Omental fat pad (tissue), 3 donors: ENCODE measurements at regions not wholly inside any gene's neighbourhood (a gene's known extent, or its start where the extent isn't known, plus 50 kb on each side); places are given as distances from the start of the nearest gene placed in this dataset.

ENCODE experiments used
- ATAC-seq: fragments of 150-250 bp; one replicate; pipeline ENCODE4 v1.9.1; 2016; ENCODE audit warnings: mild to moderate bottlenecking, moderate library complexity; ENCODE audit not compliant: low FRiP score
- DNase-seq: peaks from one replicate; pipeline ENCODE4 v3.0.0-alpha.2; 2019; ENCODE audit warnings: low spot score
- CTCF ChIP-seq, 3 donors: fragments of 450-650 bp; IDR thresholded peaks; one replicate each; pipeline ENCODE4 v1.5.1; 2016 to 2017; ENCODE audit warnings: antibody characterized with exemption in 3 of 3, mild to moderate bottlenecking in 3 of 3, moderate library complexity in 2 of 3

DNA sequence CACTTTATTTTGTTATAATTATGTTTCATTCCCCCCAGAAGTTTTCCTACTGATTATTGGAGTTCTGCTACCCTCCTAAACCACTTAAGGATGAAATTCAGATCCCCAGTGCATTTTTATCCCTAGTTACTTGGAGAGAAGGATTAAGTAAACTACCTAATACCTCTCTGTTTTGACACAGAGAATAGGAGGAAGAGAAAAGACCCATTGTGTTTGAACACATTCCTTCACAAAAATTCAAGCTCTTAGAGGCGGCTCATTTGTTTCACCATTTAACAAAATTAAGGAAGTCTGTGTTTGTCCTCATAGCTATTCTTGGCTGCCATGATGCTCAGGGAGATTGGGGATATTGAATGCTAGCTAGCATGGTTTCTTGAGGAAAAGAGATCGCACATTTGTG lies 492.6 kb downstream of the EBF1 start:
- no peak for ATAC-seq
- TF ChIP-seq CTCF (IDR thresholded peaks at IDR 0.05), result no peak

GRCh38 chr5:158606233-158606632 lies 493.5 kb downstream of the EBF1 start:
- ATAC-seq (no peak), DNase-seq (no peak)
- no peak for TF ChIP-seq CTCF (IDR thresholded peaks at IDR 0.05)

More for the DNA sequence above, 492.6 kb downstream of the EBF1 start:
- DNase-seq, result no peak

DNA sequence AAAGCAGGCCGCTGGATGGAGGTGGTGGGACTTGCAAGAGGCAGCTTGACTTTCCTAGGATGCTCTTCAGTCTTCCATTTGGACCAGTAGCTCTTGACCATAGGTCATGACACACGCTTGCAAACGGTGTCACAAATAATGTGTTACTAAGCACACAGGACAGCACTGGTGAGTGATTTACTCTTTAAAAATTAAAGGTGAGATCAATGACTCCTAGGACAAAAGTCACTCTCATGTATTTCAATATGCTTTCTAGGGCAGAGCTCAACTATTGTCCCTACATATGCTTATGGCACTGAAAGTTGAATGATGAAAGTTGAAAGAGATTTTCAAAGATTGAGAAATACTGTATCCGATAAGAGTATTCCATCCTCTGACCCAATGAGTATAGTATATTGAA lies 496.7 kb downstream of the EBF1 start:
- no peak for DNase-seq
- ATAC-seq, result no peak
- TF ChIP-seq CTCF (IDR thresholded peaks at IDR 0.05), result no peak

- DNase-seq, result no peak
- no peak for ATAC-seq
- TF ChIP-seq CTCF (IDR thresholded peaks at IDR 0.05), result no peak
Observed at GRCh38 chr5:158601118-158601517, 498.6 kb downstream of the EBF1 start.

- TF ChIP-seq CTCF (IDR thresholded peaks at IDR 0.05), result no peak
- DNase-seq, result no peak
- no peak for ATAC-seq
Observed at GRCh38 chr5:158600679-158601078, 499.0 kb downstream of the EBF1 start.

DNA sequence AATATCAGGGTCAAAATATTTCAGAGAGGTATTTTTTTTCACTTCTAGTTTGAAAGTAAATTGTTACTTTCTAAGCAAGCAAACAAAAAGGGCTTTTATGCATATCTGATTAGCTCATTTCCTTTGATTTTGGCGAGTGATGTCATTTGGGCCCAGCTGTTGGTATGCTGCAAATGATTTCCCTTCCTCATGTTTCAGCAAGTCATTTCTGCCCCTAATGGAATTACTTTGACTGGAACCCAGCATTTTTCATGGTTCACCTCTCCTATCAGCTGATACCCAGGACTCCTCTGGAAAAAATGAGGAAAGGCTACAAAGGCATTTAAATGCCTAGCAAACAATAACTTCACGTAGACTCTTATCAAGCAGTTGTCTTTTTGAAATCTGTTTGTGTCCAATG lies 500.6 kb downstream of the EBF1 start:
- TF ChIP-seq CTCF (IDR thresholded peaks at IDR 0.05), result no peak
- ATAC-seq (no peak), DNase-seq (no peak)

- ATAC-seq, result no peak
- no peak for DNase-seq
- TF ChIP-seq CTCF (IDR thresholded peaks at IDR 0.05), result no peak
Observed at GRCh38 chr5:158594595-158595242, 505.0 kb downstream of the EBF1 start.
